Tibial artery (tissue), 4 donors: ENCODE measurements at regions not wholly inside any gene's neighbourhood (a gene's known extent, or its start where the extent isn't known, plus 50 kb on each side); places are given as distances from the start of the nearest gene placed in this dataset.

Source experiments
- DNase-seq, 2 donors: peaks; one replicate each; pipeline ENCODE4 v3.0.0-alpha.2; 2019
- H3K27ac ChIP-seq, 2 donors: fragments of 200-600 bp; sonication (generic) in 1 of 2; 1 replicate in 1 of 2; 2 replicates in 1 of 2; pipeline ENCODE4 v1.5.1; 2018 to 2019; ENCODE audit warnings: mild to moderate bottlenecking in 1 of 2
- H3K27me3 ChIP-seq, 2 donors: fragments of 200-600 bp; sonication (generic) in 1 of 2; one replicate each; pipeline versions ENCODE4 v1.5.1 to v1.6.0; 2016 to 2019
- H3K36me3 ChIP-seq, 3 donors: fragments of 200-600 bp; sonication (generic) in 2 of 3; one replicate each; pipeline ENCODE4 v1.5.1; 2016 to 2019; ENCODE audit warnings: mild to moderate bottlenecking in 2 of 3
- H3K4me1 ChIP-seq, 4 donors: fragments of 200-600 bp; sonication (generic) in 2 of 4; 1 replicate in 3 of 4; 2 replicates in 1 of 4; pipeline ENCODE4 v1.5.1; 2016 to 2019
- H3K4me3 ChIP-seq, 2 donors: fragments of 200-600 bp; sonication (generic) in 1 of 2; 1 replicate in 1 of 2; 2 replicates in 1 of 2; pipeline ENCODE4 v1.5.1; 2018 to 2019; ENCODE audit warnings: mild to moderate bottlenecking in 2 of 2
- H3K9me3 ChIP-seq, 3 donors: fragments of 200-600 bp; sonication (generic) in 1 of 3; one replicate each; pipeline ENCODE4 v1.5.1; 2016 to 2019
- CTCF ChIP-seq, 2 experiments: fragments of 200-600 bp in 1 of 2; fragments of 450-650 bp in 1 of 2; IDR thresholded peaks; one replicate each; pipeline ENCODE4 v1.5.1; 2017 to 2019; ENCODE audit warnings: antibody characterized with exemption in 2 of 2, mild to moderate bottlenecking in 1 of 2, moderate library complexity in 1 of 2
- intact Hi-C: fragments of 100-400 bp; cut with DNase I; formaldehyde crosslinking; loops from one replicate; pipeline ENCODE4 v1.15.0; 2023; ENCODE audit warnings: low total_unique reads

DNA sequence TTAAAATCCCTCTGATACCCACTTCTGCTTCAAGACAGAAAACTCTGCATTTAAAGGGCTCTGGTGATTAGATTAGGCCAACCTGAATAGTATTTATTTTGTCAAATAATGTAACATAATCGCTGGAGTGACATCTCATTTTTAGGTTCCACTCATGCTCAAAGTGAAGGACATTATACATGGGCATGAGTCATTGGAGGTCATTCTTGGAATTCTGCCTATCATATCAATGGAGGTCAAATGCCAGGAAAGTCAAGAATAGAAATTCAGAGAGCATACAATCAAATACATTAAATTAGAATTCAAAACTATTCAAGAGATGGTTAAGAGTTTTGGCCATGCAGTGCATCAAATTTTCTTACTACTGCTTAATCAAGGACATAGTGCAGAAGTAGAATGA lies 50.8 kb upstream of the PRSS1 start:
- TF ChIP-seq CTCF (IDR thresholded peaks at IDR 0.05) = no peak
- no peak for DNase-seq
- Histone ChIP-seq H3K27ac (no peak overlapping the region), H3K9me3 (no peaks in the 10 kb centered on the region), H3K36me3 (no peaks in the 10 kb centered on the region), H3K4me1 (no peaks in the 10 kb centered on the region), H3K4me3 (no peak overlapping the region), H3K27me3 (no peaks in the 10 kb centered on the region)
- intact Hi-C loops = no loop called here

GRCh38 chr7:142697270-142697669 lies 52.0 kb upstream of the PRSS1 start:
- intact Hi-C loops = no loop called here
- no peaks in the 10 kb centered on the region for H3K36me3 ChIP-seq
- DNase-seq = no peak
- TF ChIP-seq CTCF (IDR thresholded peaks at IDR 0.05) = no peak
- no peak overlapping the region for H3K27ac ChIP-seq
- no peak overlapping the region for H3K4me3 ChIP-seq
- H3K9me3 ChIP-seq = no peaks in the 10 kb centered on the region
- H3K27me3 ChIP-seq = no peaks in the 10 kb centered on the region
- H3K4me1 ChIP-seq = no peaks in the 10 kb centered on the region

DNA sequence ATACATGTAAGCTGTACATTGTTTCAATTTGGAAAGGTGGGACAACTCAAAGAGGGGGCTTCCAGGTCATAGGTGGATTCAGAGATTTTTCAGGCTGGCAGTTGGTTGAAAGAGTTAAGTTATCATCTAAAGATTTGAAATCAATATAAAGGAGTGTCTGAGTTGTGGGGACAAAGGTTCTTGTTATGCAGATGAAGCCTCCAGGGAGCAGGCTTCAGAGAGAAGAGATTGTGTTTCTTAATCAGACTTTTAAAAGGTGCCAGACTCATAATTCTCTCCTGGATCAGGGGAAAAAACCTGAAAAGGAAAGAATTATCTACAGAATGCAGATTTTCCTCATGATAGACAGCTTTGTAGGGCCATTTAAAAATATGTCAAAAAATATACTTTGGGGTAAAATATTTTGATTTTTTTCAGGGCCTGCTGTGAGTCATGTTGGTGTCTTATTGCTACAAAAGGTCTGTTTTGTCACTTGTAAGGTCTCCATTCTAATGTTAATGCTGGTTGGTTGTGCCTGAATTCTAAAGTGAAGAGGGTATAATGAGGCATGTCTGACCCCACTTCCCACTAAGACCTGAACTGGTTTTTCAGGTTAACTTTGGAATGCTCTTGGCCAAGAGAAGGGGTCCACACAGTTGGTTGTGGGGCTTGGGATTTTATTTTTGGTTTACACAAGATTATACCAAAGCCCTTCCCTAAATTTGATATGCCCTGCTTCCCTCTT lies 52.7 kb upstream of the PRSS1 start:
- no peaks in the 10 kb centered on the region for H3K4me1 ChIP-seq
- TF ChIP-seq CTCF (IDR thresholded peaks at IDR 0.05) = no peak
- no peak for DNase-seq
- H3K27ac ChIP-seq = no peak overlapping the region
- intact Hi-C loops = no loop called here
- H3K36me3 ChIP-seq = no peaks in the 10 kb centered on the region
- no peak overlapping the region for H3K4me3 ChIP-seq
- no peaks in the 10 kb centered on the region for H3K9me3 ChIP-seq
- H3K27me3 ChIP-seq = no peaks in the 10 kb centered on the region

- no peak for TF ChIP-seq CTCF (IDR thresholded peaks at IDR 0.05)
- intact Hi-C loops = no loop called here
- Histone ChIP-seq H3K27ac (no peak overlapping the region), H3K4me3 (no peak overlapping the region), H3K36me3 (no peaks in the 10 kb centered on the region), H3K9me3 (no peaks in the 10 kb centered on the region), H3K27me3 (no peaks in the 10 kb centered on the region), H3K4me1 (no peaks in the 10 kb centered on the region)
- no peak for DNase-seq
Observed at GRCh38 chr7:142693911-142694310, 55.4 kb upstream of the PRSS1 start.

- Histone ChIP-seq H3K9me3 (no peaks in the 10 kb centered on the region), H3K4me1 (no peaks in the 10 kb centered on the region), H3K27me3 (no peaks in the 10 kb centered on the region), H3K27ac (no peak overlapping the region), H3K36me3 (no peaks in the 10 kb centered on the region), H3K4me3 (no peak overlapping the region)
- intact Hi-C loops = no loop called here
- no peak for DNase-seq
- no peak for TF ChIP-seq CTCF (IDR thresholded peaks at IDR 0.05)
Observed at GRCh38 chr7:142690554-142691182, 58.6 kb upstream of the PRSS1 start.
